NCI-H2107 treated with DMSO at 0.1 percent for 48 hours (cell line): ENCODE measurements at regions not wholly inside any gene's neighbourhood (a gene's known extent, or its start where the extent isn't known, plus 50 kb on each side); places are given as distances from the start of the nearest gene placed in this dataset.

Source experiments
- DNase-seq: peaks from one replicate; lab custom pipeline; 2025; ENCODE audit not compliant: unreplicated experiment; lab: John Stamatoyannopoulos, UW

DNA sequence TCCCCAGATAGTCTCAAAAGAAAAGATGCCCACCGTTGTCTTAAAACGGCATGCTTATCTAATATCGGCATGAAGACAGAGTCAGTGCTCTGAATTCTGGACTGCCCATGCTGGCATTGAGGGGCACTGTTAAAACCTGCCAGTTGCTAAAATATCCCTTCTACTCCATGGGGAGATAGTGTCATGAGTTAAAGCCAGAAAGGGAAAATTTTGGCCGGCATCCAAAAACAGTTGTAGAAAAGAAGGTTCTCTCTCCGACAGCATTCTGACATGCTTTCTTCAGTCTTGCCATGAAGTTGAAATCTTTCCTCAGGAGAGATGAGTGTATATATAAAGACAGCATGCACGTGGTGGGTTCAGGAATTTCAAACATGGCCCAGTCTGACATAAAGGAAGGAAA, 401.3 kb upstream of the PIK3C3 start:
- DNase-seq: no peak

- no peak for DNase-seq
Observed at GRCh38 chr18:41548521-41549260, 406.3 kb upstream of the PIK3C3 start.

- no peak for DNase-seq
Observed at GRCh38 chr18:41545091-41545888, 409.7 kb upstream of the PIK3C3 start.

DNA sequence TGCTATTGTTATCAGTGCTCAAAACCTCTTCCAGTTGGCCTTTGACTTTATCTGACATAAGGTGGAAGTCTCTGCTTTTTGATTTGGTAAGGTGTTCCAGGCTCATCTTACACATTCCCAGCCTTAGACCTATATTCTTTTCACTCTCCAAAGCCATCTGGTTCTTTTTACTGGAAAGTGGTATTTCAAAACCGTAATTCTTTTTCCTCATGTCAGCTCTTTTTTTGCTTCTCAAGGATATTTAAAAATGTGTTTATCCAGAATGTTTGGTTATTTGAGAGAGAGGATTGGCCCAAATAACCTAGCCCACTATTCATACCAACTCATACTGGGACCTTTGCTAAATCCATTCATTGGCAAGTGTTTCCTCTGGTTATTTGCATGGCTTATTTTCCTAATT, 411.2 kb upstream of the PIK3C3 start:
- DNase-seq: no peak

- DNase-seq: no peak
Observed at GRCh38 chr18:41540237-41540871, 414.7 kb upstream of the PIK3C3 start.

DNA sequence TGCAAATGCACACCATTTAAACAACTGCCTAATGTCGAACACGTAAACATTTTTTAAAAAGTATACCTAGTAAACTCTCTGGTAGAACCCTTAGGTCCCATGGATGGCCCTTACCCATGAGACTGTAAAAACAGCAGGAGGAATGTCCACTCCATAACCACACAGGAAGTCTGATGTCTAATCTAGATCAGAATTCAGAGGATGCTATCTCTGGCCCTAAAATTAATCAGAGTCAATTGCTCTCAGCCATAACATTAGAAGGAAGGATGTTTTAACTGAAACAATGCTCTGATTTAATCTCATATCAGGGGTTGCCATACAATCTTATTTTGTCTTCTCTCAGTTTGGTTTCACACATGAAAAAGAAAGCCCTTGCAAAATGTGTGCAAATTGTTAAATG, 416.3 kb upstream of the PIK3C3 start:
- no peak for DNase-seq

- DNase-seq: no peak
Observed at GRCh38 chr18:41537666-41538065, 417.4 kb upstream of the PIK3C3 start.

GRCh38 chr18:41532344-41533086, 422.5 kb upstream of the PIK3C3 start:
- DNase-seq: no peak

DNA sequence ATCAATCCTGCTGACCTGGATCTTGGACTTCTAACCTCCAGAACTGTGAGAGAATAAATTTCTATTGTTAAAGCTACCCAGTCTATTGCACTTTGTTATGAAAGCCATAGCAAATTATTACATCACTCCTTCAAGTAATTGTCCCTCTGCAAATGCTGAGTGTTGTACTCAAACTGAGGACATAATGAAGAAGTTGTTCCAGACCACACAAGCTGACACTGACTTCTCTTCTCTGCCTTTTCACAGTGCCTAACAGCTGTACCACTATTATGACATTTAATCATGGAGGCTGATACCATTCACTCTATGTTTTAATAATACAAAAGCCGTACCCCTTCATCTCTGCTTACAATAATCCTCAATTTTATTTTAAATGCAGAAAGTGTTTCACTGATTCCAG, 424.1 kb upstream of the PIK3C3 start:
- DNase-seq: no peak

- DNase-seq: no peak
Observed at GRCh38 chr18:41529093-41529492, 425.9 kb upstream of the PIK3C3 start.

- no peak for DNase-seq
Observed at GRCh38 chr18:41526054-41526453, 429.0 kb upstream of the PIK3C3 start.

DNA sequence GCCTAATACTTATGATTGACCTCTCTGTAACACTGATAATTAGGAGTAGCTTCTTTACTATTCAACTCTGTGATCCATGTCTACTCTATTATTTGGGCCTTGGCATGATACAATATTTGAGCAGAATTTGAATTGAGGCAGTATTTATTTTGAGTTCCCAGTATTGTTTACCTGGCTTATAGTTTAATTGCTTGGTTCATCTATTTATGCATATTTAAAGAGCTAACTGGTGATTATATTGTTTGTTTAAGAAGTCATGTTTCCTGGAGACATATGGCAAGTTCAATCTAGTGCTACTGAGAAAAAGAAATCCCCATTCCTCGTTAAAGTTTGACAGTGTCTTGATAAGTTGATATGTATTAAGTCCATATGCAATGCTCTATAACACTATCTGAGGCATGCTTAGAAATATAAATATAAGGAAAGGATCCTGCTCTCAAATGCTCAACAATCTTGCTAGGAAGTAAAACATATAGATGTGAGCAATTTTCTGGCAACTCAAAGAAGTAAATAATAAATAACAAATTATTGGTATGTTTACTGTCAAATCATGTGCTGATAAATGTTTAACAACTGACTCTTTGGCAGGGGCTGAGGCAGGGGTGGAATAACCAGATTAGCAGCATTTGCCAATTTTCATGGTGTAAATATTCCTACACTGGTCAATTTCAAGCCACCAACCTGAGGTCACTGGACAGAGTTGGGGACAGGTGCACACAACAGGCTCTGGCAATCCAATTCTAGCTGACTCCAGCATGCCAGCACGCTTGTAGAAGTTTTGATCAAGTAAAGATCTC, 430.2 kb upstream of the PIK3C3 start:
- DNase-seq: no peak

DNA sequence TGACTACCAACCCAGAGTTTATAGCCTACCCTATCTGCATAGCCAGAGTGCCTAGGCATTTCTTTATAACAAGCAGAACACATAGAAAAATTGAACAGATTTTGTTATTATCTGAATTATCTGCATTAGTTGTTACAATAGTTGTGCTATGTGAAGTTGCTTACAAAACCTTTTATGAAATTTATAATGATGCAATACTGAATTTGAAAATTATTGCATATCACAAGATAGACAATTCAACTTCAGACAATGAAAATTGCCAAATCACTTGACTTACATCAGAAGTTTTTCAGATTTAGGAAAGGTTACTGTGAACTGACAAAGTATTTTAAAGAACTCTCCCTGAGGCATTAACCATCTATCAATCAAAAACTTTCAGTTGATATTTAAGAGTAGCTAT, 437.9 kb upstream of the PIK3C3 start:
- DNase-seq: no peak

GRCh38 chr18:41513438-41513837, 441.6 kb upstream of the PIK3C3 start:
- DNase-seq: no peak

DNA sequence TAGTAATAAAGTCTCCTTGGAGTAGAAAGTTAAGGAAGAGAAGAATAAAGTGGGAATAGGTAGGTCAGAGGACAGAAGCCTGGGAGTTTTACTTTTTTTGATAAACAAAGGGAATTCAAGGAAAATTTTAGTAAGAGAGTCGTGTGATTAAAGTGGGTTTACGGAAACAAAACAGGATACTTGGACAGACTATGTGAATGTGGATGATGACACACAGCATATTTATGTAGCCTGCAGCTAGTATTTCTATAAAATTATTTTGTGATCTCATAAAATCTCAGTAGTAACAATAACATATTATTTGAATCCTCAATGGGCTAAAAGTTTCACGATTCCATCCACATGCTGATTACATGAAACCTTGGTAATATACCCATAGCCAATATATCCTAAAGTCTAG, 450.7 kb upstream of the PIK3C3 start:
- DNase-seq: no peak

GRCh38 chr18:41501848-41502247, 453.2 kb upstream of the PIK3C3 start:
- no peak for DNase-seq

- no peak for DNase-seq
Observed at GRCh38 chr18:41499345-41499744, 455.7 kb upstream of the PIK3C3 start.

DNA sequence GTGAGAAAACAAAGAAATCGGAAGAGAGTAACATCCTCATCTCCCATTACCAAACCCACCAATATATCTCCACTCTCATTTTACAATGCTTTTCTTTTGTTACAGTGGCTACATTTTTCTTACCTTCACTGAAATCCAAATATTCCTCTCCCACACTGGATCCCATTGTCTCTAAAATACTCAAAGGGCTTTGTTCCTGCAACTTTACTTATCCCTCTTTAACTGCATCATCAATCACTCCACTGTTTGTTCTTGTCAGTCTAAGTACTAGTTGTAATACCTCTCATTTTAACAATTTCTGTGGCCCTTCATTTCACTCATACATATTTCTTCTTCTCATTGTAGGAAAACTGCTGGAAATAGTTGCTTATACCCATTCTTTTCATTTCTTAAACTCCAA, 464.2 kb upstream of the PIK3C3 start:
- no peak for DNase-seq

DNA sequence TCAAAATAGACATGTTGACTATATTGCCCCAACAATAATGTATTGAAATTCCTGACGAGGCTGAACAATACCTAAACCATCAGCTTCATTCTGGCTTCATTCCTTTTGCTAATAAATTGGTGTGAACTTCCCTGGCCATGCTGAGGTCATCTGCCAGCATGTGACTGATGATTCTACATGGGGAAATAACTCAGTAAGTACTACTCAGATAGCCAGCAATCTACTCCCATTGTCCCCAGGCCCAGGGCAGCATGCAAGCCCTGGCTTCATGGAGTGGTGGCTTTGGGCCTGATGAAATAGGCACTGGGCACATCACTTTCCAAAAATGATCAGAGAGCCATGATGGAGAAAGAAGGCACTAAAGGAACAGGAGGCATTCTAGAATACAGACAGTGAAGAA, 468.5 kb upstream of the PIK3C3 start:
- DNase-seq: no peak

- DNase-seq: no peak
Observed at GRCh38 chr18:41484069-41484468, 471.0 kb upstream of the PIK3C3 start.

DNA sequence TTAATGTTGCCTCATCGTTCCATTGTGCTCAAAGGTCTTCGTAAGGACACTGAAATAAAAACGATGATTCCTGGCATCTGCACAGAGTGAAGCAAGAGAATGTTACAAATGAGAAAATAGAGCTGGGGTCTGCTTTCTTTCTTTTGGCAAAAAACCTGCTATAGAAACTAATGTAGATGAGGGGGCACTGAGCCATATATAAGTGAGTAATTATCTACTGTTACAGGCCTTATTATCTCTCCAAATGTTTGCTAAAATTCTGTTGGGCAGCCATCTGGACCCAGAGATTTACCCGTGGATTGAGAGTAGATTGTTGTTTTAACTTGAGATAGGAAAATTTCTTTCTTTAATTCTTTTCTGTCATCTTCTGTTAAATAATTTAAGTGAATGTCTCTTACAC, 472.5 kb upstream of the PIK3C3 start:
- no peak for DNase-seq
